ENCODE measurements at regions not wholly inside any gene's neighbourhood (a gene's known extent, or its start where the extent isn't known, plus 50 kb on each side); places are given as distances from the start of the nearest gene placed in this dataset.

DNA sequence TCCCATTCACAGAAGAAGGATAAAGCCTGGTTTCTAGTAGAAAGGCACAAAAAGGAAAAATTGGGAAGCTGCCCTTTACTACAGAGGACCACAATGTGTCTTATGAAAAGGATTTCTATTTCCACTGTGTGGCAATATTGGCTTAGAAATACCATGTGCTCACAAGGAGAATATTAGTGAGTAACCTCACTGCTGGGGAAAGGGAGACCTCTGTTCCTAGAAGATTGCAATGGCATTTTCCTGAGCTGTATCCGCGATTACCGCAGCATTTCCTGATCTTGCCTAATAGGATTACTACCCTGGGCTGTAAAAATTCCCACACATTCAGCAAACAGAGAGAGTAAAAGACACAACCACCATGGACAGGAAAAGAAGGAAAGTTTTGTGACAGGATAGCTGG lies 308.8 kb upstream of the TECRL start:
- H4K8ac ChIP-seq (ENCODE audit: low read depth, low read length), result no peak overlapping the region
- no peak overlapping the region for H4K5ac ChIP-seq (ENCODE audit: low read length)
- no peak overlapping the region for H3K27ac ChIP-seq (ENCODE audit: low read depth, low read length)
- peak; percentile 59 for DNase-seq
- peak overlapping the region; percentile 61 for H2BK120ac ChIP-seq (ENCODE audit: low read depth, low read length)
- no peaks in the 10 kb centered on the region for H3K79me1 ChIP-seq (ENCODE audit: low read length)
- no CpG with 5 or more reads among the region's 3 CpGs for WGBS (ENCODE audit: extremely low coverage, insufficient coverage, low lambda C conversion rate)
- no peak overlapping the region for H3K23ac ChIP-seq (ENCODE audit: low read length)
- H3K4me1 ChIP-seq (ENCODE audit: control insufficient read depth, low read depth, low read length), result no peaks in the 10 kb centered on the region
- no peak overlapping the region for H2BK15ac ChIP-seq (replicated peaks; ENCODE audit: low read depth)
- H3K4me3 ChIP-seq (ENCODE audit: low read length), result no peak overlapping the region
- H3K56ac ChIP-seq (ENCODE audit: low read length), result no peak overlapping the region
- H3K18ac ChIP-seq (ENCODE audit: low read length), result peak overlapping the region; percentile 94
- no peak overlapping the region for H3K4ac ChIP-seq (ENCODE audit: low read depth, low read length)
- no peak overlapping the region for H2BK5ac ChIP-seq (ENCODE audit: low read length)
- no peaks in the 10 kb centered on the region for H3K79me2 ChIP-seq (ENCODE audit: control insufficient read depth, insufficient read depth, low read length)
- H3K27me3 ChIP-seq (ENCODE audit: insufficient read depth, low read length, poor library complexity), result no peaks in the 10 kb centered on the region
- H2AK5ac ChIP-seq (ENCODE audit: low read length), result no peak overlapping the region
- H3K36me3 ChIP-seq (ENCODE audit: control insufficient read depth, insufficient read depth, low read length), result no peaks in the 10 kb centered on the region
- no peak overlapping the region for H3K4me2 ChIP-seq (ENCODE audit: low read length)
- no peak overlapping the region for H3K9ac ChIP-seq (ENCODE audit: low read length)

DNA sequence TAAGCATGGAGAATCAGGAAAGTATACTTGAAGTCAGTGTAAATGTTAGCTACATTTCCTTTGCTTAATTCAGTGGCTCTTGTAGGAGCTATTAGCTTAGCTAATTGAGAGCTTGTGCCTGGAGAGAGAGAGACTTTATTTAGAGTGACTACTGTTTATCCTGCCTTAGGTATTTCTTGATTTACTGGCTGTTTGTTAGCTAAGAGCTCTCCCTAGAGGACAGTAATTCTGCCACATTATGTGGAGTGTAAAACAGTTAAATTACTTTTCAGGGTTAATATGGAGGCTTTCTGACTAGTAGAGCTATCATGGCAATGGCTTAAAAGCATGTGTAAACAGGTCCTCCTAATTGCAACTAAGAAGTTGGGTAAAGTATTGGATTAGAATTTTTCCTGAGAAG lies 306.5 kb upstream of the TECRL start:
- Histone ChIP-seq H4K5ac (ENCODE audit: low read length) (no peak overlapping the region), H3K18ac (ENCODE audit: low read length) (no peak overlapping the region), H3K4ac (ENCODE audit: low read depth, low read length) (no peak overlapping the region), H3K36me3 (ENCODE audit: control insufficient read depth, insufficient read depth, low read length) (no peaks in the 10 kb centered on the region), H3K56ac (ENCODE audit: low read length) (no peak overlapping the region), H2BK5ac (ENCODE audit: low read length) (no peak overlapping the region), H2AK5ac (ENCODE audit: low read length) (no peak overlapping the region), H3K79me1 (ENCODE audit: low read length) (no peaks in the 10 kb centered on the region), H3K27ac (ENCODE audit: low read depth, low read length) (no peak overlapping the region), H3K9ac (ENCODE audit: low read length) (no peak overlapping the region), H3K4me2 (ENCODE audit: low read length) (no peak overlapping the region), H2BK120ac (ENCODE audit: low read depth, low read length) (no peak overlapping the region), H4K8ac (ENCODE audit: low read depth, low read length) (no peak overlapping the region), H3K4me1 (ENCODE audit: control insufficient read depth, low read depth, low read length) (no peaks in the 10 kb centered on the region), H3K23ac (ENCODE audit: low read length) (no peak overlapping the region), H3K27me3 (ENCODE audit: insufficient read depth, low read length, poor library complexity) (no peaks in the 10 kb centered on the region), H3K79me2 (ENCODE audit: control insufficient read depth, insufficient read depth, low read length) (no peaks in the 10 kb centered on the region), H2BK15ac (replicated peaks; ENCODE audit: low read depth) (no peak overlapping the region), H3K4me3 (ENCODE audit: low read length) (no peak overlapping the region)
- no peak for DNase-seq

DNA sequence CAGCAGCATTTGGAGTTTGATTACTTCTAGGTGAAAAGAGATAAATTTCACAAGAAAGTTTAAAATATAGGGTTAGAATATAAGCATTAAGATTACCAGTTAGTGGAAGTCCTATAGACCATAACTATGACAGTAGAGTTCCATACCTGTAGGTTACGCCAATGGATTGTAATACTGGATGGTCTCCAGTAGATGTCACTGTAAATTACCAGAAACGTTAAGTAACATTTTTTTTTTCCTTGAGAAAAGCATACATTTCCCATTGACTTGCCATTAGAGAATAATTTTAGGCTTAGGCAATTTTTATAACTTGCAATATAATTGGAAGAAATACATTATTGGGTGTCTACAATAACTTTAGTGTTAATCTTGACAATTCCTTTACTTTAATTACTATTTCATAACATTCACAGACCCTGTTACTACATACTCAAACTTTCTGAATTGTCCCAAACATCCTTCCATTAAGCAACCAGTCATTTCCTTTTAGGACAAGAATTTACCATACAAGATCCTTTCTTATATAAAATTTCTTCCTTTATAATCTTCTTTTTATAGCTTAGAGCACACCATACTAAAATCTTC lies 304.1 kb upstream of the TECRL start:
- H3K18ac ChIP-seq (ENCODE audit: low read length), result no peak overlapping the region
- no peak overlapping the region for H2BK15ac ChIP-seq (replicated peaks; ENCODE audit: low read depth)
- no peak overlapping the region for H3K4me2 ChIP-seq (ENCODE audit: low read length)
- no peak overlapping the region for H2BK120ac ChIP-seq (ENCODE audit: low read depth, low read length)
- no peak overlapping the region for H3K27ac ChIP-seq (ENCODE audit: low read depth, low read length)
- H3K36me3 ChIP-seq (ENCODE audit: control insufficient read depth, insufficient read depth, low read length), result no peaks in the 10 kb centered on the region
- H3K4me1 ChIP-seq (ENCODE audit: control insufficient read depth, low read depth, low read length), result no peaks in the 10 kb centered on the region
- peak; percentile 67 for DNase-seq
- no peaks in the 10 kb centered on the region for H3K27me3 ChIP-seq (ENCODE audit: insufficient read depth, low read length, poor library complexity)
- no CpG with 5 or more reads among the region's 2 CpGs for WGBS (ENCODE audit: extremely low coverage, insufficient coverage, low lambda C conversion rate)
- H3K56ac ChIP-seq (ENCODE audit: low read length), result no peak overlapping the region
- no peak overlapping the region for H2AK5ac ChIP-seq (ENCODE audit: low read length)
- no peak overlapping the region for H3K4ac ChIP-seq (ENCODE audit: low read depth, low read length)
- no peaks in the 10 kb centered on the region for H3K79me2 ChIP-seq (ENCODE audit: control insufficient read depth, insufficient read depth, low read length)
- no peak overlapping the region for H3K9ac ChIP-seq (ENCODE audit: low read length)
- no peaks in the 10 kb centered on the region for H3K79me1 ChIP-seq (ENCODE audit: low read length)
- H4K8ac ChIP-seq (ENCODE audit: low read depth, low read length), result no peak overlapping the region
- no peak overlapping the region for H2BK5ac ChIP-seq (ENCODE audit: low read length)
- H4K5ac ChIP-seq (ENCODE audit: low read length), result no peak overlapping the region
- no peak overlapping the region for H3K23ac ChIP-seq (ENCODE audit: low read length)
- H3K4me3 ChIP-seq (ENCODE audit: low read length), result no peak overlapping the region

DNA sequence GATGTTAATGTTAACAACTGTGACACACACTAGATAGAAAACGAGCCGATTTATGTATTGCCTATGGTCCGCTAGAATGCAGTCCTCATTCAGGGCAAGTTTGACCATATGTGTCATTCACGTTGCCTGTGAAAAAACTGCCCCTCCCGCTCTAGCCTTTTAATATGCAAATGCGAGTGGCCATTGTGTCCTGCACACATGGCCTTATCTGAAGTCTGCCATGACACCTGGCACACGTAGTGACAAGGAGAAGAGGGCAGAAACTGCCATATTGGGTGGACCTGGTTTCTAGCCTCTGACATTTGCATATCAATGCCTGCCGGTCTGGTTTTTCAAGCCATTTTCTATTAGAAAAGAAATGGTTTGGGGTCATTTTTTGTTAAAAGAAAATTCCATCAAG lies 303.3 kb upstream of the TECRL start:
- Histone ChIP-seq H4K8ac (ENCODE audit: low read depth, low read length) (no peak overlapping the region), H4K5ac (ENCODE audit: low read length) (no peak overlapping the region), H3K23ac (ENCODE audit: low read length) (no peak overlapping the region), H2AK5ac (ENCODE audit: low read length) (no peak overlapping the region), H3K4ac (ENCODE audit: low read depth, low read length) (no peak overlapping the region), H3K79me1 (ENCODE audit: low read length) (no peaks in the 10 kb centered on the region), H2BK15ac (replicated peaks; ENCODE audit: low read depth) (no peak overlapping the region), H3K27ac (ENCODE audit: low read depth, low read length) (no peak overlapping the region), H3K4me3 (ENCODE audit: low read length) (no peak overlapping the region), H2BK120ac (ENCODE audit: low read depth, low read length) (no peak overlapping the region), H3K18ac (ENCODE audit: low read length) (no peak overlapping the region), H3K4me1 (ENCODE audit: control insufficient read depth, low read depth, low read length) (no peaks in the 10 kb centered on the region), H3K36me3 (ENCODE audit: control insufficient read depth, insufficient read depth, low read length) (no peaks in the 10 kb centered on the region), H2BK5ac (ENCODE audit: low read length) (no peak overlapping the region), H3K27me3 (ENCODE audit: insufficient read depth, low read length, poor library complexity) (no peaks in the 10 kb centered on the region), H3K56ac (ENCODE audit: low read length) (no peak overlapping the region), H3K9ac (ENCODE audit: low read length) (no peak overlapping the region), H3K79me2 (ENCODE audit: control insufficient read depth, insufficient read depth, low read length) (no peaks in the 10 kb centered on the region), H3K4me2 (ENCODE audit: low read length) (no peak overlapping the region)
- no CpG with 5 or more reads among the region's 8 CpGs for WGBS (ENCODE audit: extremely low coverage, insufficient coverage, low lambda C conversion rate)
- DNase-seq, result no peak

DNA sequence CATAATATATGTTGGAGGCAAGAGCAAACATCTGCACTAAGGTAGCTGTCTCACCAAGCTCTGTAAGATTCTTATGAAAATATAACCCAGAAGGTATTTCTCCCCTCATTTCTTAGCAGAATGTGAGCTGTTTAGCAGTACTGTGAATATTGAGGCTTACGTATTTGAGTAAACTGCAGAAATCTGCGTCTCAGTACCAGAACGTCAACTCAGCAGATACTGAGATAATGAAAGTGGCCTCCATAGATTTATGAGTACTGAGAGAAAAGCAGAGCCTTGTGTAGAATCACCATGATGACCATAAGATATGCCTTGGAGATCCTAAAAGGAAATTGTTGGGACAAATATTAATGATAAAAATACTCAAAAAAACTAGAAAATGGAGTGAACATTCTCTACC lies 296.7 kb upstream of the TECRL start:
- Histone ChIP-seq H3K18ac (ENCODE audit: low read length) (no peak overlapping the region), H2AK5ac (ENCODE audit: low read length) (no peak overlapping the region), H3K79me2 (ENCODE audit: control insufficient read depth, insufficient read depth, low read length) (no peaks in the 10 kb centered on the region), H3K27ac (ENCODE audit: low read depth, low read length) (no peak overlapping the region), H2BK15ac (replicated peaks; ENCODE audit: low read depth) (no peak overlapping the region), H3K4me1 (ENCODE audit: control insufficient read depth, low read depth, low read length) (no peaks in the 10 kb centered on the region), H2BK120ac (ENCODE audit: low read depth, low read length) (no peak overlapping the region), H3K4ac (ENCODE audit: low read depth, low read length) (no peak overlapping the region), H3K36me3 (ENCODE audit: control insufficient read depth, insufficient read depth, low read length) (no peaks in the 10 kb centered on the region), H2BK5ac (ENCODE audit: low read length) (no peak overlapping the region), H3K27me3 (ENCODE audit: insufficient read depth, low read length, poor library complexity) (no peaks in the 10 kb centered on the region), H3K4me2 (ENCODE audit: low read length) (no peak overlapping the region), H4K8ac (ENCODE audit: low read depth, low read length) (no peak overlapping the region), H4K5ac (ENCODE audit: low read length) (no peak overlapping the region), H3K4me3 (ENCODE audit: low read length) (no peak overlapping the region), H3K9ac (ENCODE audit: low read length) (no peak overlapping the region), H3K79me1 (ENCODE audit: low read length) (no peaks in the 10 kb centered on the region), H3K23ac (ENCODE audit: low read length) (no peak overlapping the region), H3K56ac (ENCODE audit: low read length) (no peak overlapping the region)
- no CpG with 5 or more reads among the region's 3 CpGs for WGBS (ENCODE audit: extremely low coverage, insufficient coverage, low lambda C conversion rate)
- DNase-seq, result no peak

DNA sequence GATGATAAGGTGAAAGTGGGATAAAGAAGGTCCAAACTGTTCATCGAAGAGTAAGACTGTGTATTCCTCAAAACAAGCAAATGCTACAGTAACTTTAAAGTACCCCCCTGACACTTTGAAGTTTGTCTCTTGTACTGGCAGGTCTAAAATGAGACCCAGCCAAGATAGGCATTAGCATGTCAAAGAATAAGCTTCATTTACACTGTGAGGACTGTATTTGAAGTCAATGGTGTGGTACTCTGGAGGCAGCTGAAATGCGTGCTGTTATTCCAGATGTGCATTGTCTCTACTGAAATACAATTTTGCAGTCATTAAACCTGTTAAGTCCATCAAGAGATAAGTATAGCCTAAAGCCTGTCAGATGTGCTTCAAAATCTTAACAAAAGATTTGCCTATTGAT lies 288.9 kb upstream of the TECRL start:
- Histone ChIP-seq H2BK5ac (ENCODE audit: low read length) (no peak overlapping the region), H2AK5ac (ENCODE audit: low read length) (no peak overlapping the region), H3K18ac (ENCODE audit: low read length) (no peak overlapping the region), H2BK120ac (ENCODE audit: low read depth, low read length) (no peak overlapping the region), H3K27me3 (ENCODE audit: insufficient read depth, low read length, poor library complexity) (no peaks in the 10 kb centered on the region), H3K23ac (ENCODE audit: low read length) (no peak overlapping the region), H3K27ac (ENCODE audit: low read depth, low read length) (no peak overlapping the region), H3K56ac (ENCODE audit: low read length) (no peak overlapping the region), H4K8ac (ENCODE audit: low read depth, low read length) (no peak overlapping the region), H2BK15ac (replicated peaks; ENCODE audit: low read depth) (no peak overlapping the region), H3K4me2 (ENCODE audit: low read length) (no peak overlapping the region), H3K4me1 (ENCODE audit: control insufficient read depth, low read depth, low read length) (no peaks in the 10 kb centered on the region), H3K79me1 (ENCODE audit: low read length) (no peaks in the 10 kb centered on the region), H3K4ac (ENCODE audit: low read depth, low read length) (no peak overlapping the region), H3K79me2 (ENCODE audit: control insufficient read depth, insufficient read depth, low read length) (no peaks in the 10 kb centered on the region), H4K5ac (ENCODE audit: low read length) (no peak overlapping the region), H3K9ac (ENCODE audit: low read length) (no peak overlapping the region), H3K36me3 (ENCODE audit: control insufficient read depth, insufficient read depth, low read length) (no peaks in the 10 kb centered on the region), H3K4me3 (ENCODE audit: low read length) (no peak overlapping the region)
- WGBS (ENCODE audit: extremely low coverage, insufficient coverage, low lambda C conversion rate), result no CpG with 5 or more reads among the region's 2 CpGs
- no peak for DNase-seq
